T47D (cell line): ENCODE measurements at regions not wholly inside any gene's neighbourhood (a gene's known extent, or its start where the extent isn't known, plus 50 kb on each side); places are given as distances from the start of the nearest gene placed in this dataset.
"Not testable (repeated sequence)": the region's sequence is repeated elsewhere in the genome, so short reads cannot be mapped to it uniquely, and the experiment has no call there.

Source experiments
- DNase-seq, 2 experiments: peaks; one replicate each; pipeline versions ENCODE4 v3.0.0 to v3.0.0-alpha.2; 2011 to 2012; ENCODE audit warnings: low read depth in 1 of 2, low spot score in 1 of 2
- JUND ChIP-seq: IDR thresholded peaks from 2 replicates; pipeline ENCODE4 v1.6.1; 2012; ENCODE audit warnings: low read depth
- in situ Hi-C: cut with HindIII; loops from 2 replicates; pipeline ENCODE4 v1.10.0; 2016; ENCODE audit warnings: low sequenced_read_pairs, low pct_unique_long_range_greater_than_20kb

DNA sequence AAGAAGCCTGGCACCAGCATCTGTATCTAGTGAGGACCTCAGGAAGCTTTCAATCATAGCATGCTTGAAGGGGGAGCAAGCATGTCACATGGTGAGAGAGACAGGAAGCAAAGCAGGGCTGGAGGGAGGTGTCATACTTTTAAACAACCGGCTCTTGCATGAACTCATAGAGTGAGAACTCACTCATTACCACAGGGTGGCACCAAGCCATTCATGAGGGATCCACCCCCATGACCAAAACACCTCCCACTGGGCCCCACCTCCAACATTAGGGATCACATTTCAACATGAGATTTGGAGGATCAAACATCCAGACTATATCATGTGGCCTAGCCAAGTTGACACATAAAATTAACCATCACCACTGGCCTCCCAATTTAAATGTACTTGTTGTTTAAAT is 125.1 kb upstream of the KCND3 start:
- TF ChIP-seq JUND: no peak
- in situ Hi-C loops: no loop called here
- no peak for DNase-seq

DNA sequence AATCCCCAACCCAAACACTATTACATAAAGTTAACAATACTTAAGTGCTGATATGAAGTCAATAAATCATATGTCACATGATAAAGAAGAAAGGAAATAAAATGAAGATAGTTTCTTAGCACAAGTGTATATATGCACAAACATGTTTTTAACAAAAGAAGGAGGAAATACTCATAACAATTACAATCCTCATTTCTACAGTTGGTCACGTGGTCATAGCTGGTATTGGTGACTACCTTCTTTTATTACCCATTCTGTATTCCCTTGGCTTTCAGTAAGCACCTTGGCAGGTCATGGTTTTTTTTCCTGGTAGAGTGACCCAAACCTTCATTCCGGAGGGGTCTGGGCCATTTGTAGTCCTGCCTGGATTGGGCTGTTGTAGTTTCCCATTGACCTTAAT is 137.1 kb upstream of the KCND3 start:
- DNase-seq: no peak
- no peak for TF ChIP-seq JUND
- in situ Hi-C loops: no loop called here

DNA sequence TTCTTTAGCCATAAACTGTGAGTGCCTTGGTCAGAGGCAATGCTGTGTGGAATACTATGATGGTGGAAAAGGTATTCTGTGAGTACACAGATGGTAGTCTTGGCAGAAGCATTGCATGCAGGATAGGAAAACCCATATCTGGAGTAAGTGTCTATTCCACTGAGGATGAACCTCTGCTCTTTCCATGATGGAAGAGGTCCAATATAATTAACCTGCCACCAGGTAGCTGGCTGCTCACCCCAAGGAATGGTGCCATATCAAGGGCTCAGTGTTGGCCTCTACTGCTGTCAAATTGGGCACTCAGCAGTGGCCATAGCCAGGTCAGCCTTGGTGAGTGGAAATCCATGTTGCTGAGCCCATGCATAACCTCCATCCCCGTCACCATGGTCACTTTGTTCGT is 138.1 kb upstream of the KCND3 start:
- DNase-seq, in situ Hi-C loops: not testable (repeated sequence)

DNA sequence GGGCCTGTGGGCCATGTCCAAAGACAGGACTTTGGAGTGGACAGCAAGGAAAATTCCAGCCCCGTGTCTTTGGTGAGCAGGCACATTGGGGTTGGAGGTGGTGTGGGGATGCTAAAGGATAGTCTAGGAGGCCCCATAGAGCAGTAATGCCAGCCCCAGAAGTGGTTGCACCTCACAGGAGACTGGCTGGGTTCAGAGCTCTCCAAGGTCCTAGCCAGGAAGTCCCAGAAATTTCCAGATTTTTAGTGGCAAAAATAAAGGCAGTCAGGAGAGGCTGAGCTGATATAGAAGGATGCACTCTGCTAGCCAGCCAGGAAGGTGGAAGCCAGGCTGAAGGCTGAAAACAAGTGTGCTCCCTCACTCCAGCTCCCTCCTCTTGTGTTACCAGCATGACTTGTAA is 144.0 kb upstream of the KCND3 start:
- in situ Hi-C loops: no loop called here
- no peak for TF ChIP-seq JUND
- no peak for DNase-seq

DNA sequence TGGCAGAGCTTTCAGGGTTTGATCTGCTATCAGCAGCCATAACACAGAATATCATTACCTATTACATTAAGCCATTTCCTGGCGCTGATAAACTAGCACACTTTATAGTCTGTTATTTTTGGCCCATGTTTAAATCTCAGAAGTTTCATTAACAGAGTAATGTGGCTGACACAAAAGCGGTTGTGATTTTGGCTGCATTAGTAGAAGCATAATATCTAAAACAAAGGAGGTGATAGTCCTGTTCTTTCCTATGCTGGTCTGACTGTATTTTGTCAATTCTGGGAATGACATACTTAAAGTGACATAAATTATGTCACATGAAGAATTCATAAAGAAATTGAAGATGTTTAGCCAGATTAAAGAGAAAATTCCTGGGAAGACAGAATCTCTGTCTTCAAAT is 151.3 kb upstream of the KCND3 start:
- in situ Hi-C loops: no loop called here
- no peak for DNase-seq
- TF ChIP-seq JUND: no peak

DNA sequence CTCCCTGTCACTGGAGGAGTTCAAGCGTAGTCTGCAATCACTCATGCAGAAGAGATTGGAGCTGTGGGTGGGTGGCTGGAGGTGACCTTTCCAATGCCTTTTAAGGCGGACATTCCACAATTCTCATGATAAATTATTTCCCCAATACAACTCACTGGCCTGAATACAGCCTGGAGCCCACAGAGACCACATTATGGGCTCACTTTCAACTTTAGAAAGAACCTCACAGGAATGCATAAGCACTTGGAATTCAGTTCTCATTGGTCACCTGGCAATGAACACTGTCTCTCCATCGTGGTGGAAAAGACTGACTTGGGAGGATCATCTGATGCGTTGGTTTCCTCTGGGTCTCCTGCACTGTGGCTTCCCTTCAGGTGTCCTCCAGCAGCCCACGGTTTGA is 151.8 kb upstream of the KCND3 start:
- no peak for DNase-seq
- no peak for TF ChIP-seq JUND
- in situ Hi-C loops: no loop called here

DNA sequence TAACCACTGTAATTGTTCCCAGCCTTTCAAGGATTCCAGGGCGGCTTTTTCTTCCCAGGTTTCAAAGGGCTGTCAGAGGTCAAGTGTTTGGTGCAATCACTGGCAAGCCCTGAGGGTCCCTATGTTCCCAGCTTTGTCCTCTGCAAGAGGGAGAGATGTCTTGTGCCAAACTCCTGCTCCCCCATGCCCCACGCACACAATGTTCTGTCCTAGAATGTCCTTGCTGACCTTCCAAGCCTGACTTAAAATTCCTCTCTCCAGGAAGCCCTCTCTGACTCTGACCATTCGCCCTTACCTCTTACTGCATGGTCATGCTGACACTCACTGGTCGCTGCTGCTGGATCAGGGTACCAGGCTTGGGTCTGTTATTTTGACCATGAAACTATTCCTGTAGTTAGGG is 152.5 kb upstream of the KCND3 start:
- TF ChIP-seq JUND: no peak
- no peak for DNase-seq
- in situ Hi-C loops: no loop called here

DNA sequence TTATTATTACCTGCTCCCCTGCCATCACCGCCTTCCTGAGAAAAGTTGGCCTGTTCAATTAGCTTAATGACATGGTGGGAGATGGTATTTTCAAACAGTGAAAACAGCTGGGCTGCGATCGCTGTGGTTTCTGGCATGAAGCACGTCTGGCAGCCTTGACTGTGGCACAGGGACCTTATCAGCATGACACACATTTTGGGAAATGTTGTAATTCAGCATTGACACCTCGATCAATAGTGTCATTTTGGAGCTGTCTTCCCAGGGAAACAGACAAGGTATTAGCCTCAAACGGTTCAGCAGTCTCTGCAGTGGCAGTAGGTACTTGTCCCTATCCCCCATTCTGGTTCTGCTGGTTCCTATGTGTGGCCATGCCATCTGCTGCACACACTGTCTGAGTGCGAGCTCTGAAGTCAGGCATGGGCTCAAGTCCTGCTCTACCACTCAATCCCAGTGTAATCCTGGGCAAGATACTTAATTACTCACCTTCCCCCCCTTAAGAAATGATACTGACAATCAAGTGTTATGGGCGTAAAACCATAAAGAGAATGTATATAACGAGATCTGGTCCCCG is 154.5 kb upstream of the KCND3 start:
- DNase-seq: peak in 1 of 2 experiments; percentile 0
- no peak for TF ChIP-seq JUND
- in situ Hi-C loops: no loop called here

DNA sequence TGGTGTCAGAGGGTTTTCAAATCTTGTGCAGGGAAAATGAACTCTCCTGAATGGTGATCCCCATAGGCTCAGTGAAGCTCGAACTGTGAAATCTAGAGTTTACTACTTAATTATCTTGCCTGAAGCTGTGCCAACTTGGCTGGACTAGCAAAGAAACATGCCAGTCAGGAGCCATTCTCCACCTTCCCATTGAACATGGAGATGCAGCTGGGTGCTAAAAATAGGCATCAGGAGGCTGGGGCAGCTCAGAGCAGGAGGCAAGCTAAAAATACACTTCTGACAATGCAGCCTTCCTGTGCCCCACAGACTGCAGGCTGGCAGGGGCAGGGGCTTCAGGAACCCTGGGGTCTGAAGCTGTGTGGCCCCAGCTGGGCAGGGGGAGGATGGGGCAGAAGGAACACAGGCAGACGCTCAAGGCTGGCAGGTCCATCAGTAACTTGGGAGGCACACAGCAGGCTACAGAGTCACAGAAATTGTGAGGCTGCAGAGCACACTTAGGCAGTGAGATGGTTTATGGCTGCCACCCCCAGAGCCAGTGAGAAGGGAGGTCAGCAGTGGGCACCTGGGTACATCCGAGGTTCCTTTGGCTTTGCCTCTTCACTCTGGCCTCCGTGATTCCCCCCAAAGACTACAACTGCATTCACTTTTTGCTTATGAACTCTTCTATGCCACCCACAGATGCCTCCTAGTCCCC is 155.4 kb upstream of the KCND3 start:
- TF ChIP-seq JUND: no peak
- in situ Hi-C loops: no loop called here
- DNase-seq: no peak

DNA sequence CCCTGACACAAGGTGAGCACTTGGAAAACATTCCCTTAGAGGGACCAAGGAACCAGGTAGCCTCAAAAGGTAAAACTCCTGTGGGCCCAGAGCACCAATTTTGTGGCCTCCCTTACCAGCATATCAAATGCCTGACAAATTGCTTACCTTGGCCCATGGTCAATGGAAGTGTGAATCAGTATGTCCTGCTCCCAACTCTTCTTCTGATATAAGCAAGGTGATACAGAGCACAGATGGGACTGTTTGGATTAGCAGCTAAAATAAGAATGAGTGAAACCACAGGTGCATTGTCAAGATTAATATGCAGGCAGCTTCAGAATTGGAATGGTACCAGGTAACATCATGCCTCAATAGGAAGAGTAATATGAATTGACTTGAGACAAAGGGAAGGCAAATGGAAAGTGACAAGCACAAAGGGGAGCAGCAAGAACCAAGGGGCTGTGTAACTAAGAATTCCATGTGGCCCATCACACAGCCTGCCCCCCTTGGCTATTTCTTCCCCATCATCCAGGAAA is 156.8 kb upstream of the KCND3 start:
- in situ Hi-C loops: no loop called here
- no peak for DNase-seq
- TF ChIP-seq JUND: no peak

DNA sequence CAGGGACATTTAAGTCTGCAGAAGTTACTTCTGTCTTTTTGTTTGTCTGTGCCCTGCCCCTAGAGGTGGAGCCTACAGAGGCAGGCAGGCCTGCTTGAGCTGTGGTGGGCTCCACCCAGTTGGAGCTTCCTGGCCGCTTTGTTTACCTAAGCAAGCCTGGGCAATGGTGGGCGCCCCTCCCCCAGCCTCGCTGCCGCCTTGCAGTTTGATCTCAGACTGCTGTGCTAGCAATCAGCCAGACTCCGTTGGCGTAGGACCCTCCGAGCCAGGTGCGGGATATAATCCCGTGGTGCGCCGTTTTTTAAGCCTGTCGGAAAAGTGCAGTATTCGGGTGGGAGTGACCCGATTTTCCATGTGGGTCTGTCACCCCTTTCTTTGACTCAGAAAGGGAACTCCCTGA is 170.7 kb upstream of the KCND3 start:
- in situ Hi-C loops, DNase-seq: not testable (repeated sequence)

DNA sequence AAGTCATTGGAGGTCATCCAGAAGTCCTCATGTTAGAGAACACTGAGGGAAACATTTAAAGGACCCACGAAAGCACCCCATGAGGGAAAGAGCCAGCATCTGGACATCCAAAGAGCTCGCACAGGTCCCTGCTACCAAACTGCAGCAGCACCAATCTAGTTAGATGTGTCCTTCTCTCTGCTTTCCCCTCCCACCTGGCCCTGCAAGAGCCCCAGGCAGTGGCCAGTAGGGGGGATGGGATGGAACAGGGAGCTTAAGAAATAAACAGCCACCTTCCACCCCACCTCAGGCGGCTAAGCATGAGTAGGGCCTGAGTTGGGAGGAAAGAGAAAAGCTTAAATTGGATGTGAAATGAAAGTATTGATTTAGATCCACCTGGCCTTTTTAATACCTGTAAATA is 175.9 kb upstream of the KCND3 start:
- in situ Hi-C loops: no loop called here

DNA sequence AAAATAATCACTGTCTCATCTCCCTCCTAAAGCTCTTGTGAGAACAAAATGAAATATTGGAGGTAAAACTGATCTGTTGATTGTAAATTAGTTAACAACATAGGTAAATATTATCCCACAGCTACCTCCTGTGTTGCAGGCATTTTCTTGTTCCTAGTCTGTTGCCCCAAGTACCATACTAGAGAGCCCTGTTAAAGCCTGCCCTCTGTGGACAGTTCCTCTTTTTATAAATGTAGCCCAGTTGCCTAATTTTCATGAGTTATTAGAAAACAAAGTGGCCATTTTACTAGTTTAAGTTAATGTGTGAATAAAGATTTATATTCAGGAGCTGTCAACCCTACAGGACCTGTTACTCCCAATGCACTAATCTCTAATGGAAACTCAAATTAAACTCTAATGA is 180.0 kb upstream of the KCND3 start:
- no peak for DNase-seq
- in situ Hi-C loops: no loop called here
- no peak for TF ChIP-seq JUND

More for the DNA sequence above, 175.9 kb upstream of the KCND3 start:
- TF ChIP-seq JUND: no peak
- DNase-seq: no peak
